Head of caudate nucleus (tissue), 42 donors: ENCODE measurements at regions not wholly inside any gene's neighbourhood (a gene's known extent, or its start where the extent isn't known, plus 50 kb on each side); places are given as distances from the start of the nearest gene placed in this dataset.

ENCODE experiments used
- DNase-seq, 42 donors: peaks; one replicate each; pipeline versions ENCODE4 v3.0.0 to v3.0.0-alpha.2; 2020 to 2021; ENCODE audit warnings: mixed read lengths in 7 of 42
- intact Hi-C: fragments of 100-400 bp; cut with DNase I; formaldehyde crosslinking; loops from one replicate; pipeline ENCODE4 v1.15.0; 2022

GRCh38 chr20:61052195-61052750, 199.8 kb upstream of the CDH4 start:
- intact Hi-C loops: no loop called here
- DNase-seq: peak in 2 of 42 donors; percentile 3 to 35

GRCh38 chr20:61052776-61053442, 199.2 kb upstream of the CDH4 start:
- intact Hi-C loops: no loop called here
- peak in 3 of 42 donors; percentile 6 to 22 (median 19) for DNase-seq

- intact Hi-C loops: no loop called here
- DNase-seq: peak in 3 of 42 donors; percentile 5 to 19 (median 6)
Measured at GRCh38 chr20:61053487-61053886, 198.6 kb upstream of the CDH4 start.

- intact Hi-C loops: no loop called here
- peak in 3 of 42 donors; percentile 9 to 18 (median 12) for DNase-seq
Measured at GRCh38 chr20:61053889-61054288, 198.2 kb upstream of the CDH4 start.

GRCh38 chr20:61054411-61054810, 197.7 kb upstream of the CDH4 start:
- peak in 3 of 42 donors; percentile 4 to 39 (median 7) for DNase-seq
- intact Hi-C loops: no loop called here

GRCh38 chr20:61055180-61056010, 196.7 kb upstream of the CDH4 start:
- peak in 4 of 42 donors; percentile 5 to 40 (median 18) for DNase-seq
- intact Hi-C loops: no loop called here

- DNase-seq: peak in 3 of 42 donors; percentile 7 to 16 (median 10)
Measured at GRCh38 chr20:61056116-61056515, 195.9 kb upstream of the CDH4 start.

GRCh38 chr20:61056627-61057442, 195.2 kb upstream of the CDH4 start:
- intact Hi-C loops: no loop called here
- DNase-seq: peak in 4 of 42 donors; percentile 5 to 39 (median 16)

More at GRCh38 chr20:61056116-61056515, 195.9 kb upstream of the CDH4 start:
- intact Hi-C loops: no loop called here

- intact Hi-C loops: no loop called here
Measured at GRCh38 chr20:61057443-61058121, 194.5 kb upstream of the CDH4 start.

GRCh38 chr20:61061981-61062380, 190.1 kb upstream of the CDH4 start:
- DNase-seq: no peak
- intact Hi-C loops: no loop called here

More at GRCh38 chr20:61057443-61058121, 194.5 kb upstream of the CDH4 start:
- peak in 2 of 42 donors; percentile 13 to 24 for DNase-seq

- intact Hi-C loops: no loop called here
Measured at GRCh38 chr20:61065853-61066252, 186.2 kb upstream of the CDH4 start.

GRCh38 chr20:61066526-61066925, 185.5 kb upstream of the CDH4 start:
- intact Hi-C loops: no loop called here
- DNase-seq: peak in 22 of 42 donors; percentile 10 to 60 (median 34)

More at GRCh38 chr20:61065853-61066252, 186.2 kb upstream of the CDH4 start:
- DNase-seq: no peak

GRCh38 chr20:61067221-61067620, 184.8 kb upstream of the CDH4 start:
- intact Hi-C loops: no loop called here

GRCh38 chr20:61072398-61072797, 179.7 kb upstream of the CDH4 start:
- no peak for DNase-seq
- intact Hi-C loops: no loop called here

More at GRCh38 chr20:61067221-61067620, 184.8 kb upstream of the CDH4 start:
- no peak for DNase-seq

- no peak for DNase-seq
- intact Hi-C loops: no loop called here
Measured at GRCh38 chr20:61073376-61073775, 178.7 kb upstream of the CDH4 start.

- intact Hi-C loops: no loop called here
- DNase-seq: no peak
Measured at GRCh38 chr20:61082720-61083119, 169.3 kb upstream of the CDH4 start.

- intact Hi-C loops: no loop called here
- no peak for DNase-seq
Measured at GRCh38 chr20:61083431-61083830, 168.6 kb upstream of the CDH4 start.

- no peak for DNase-seq
- intact Hi-C loops: no loop called here
Measured at GRCh38 chr20:61086031-61086430, 166.0 kb upstream of the CDH4 start.
